GM23338 (cell line): ENCODE measurements at regions not wholly inside any gene's neighbourhood (a gene's known extent, or its start where the extent isn't known, plus 50 kb on each side); places are given as distances from the start of the nearest gene placed in this dataset.
"Not testable (repeated sequence)": the region's sequence is repeated elsewhere in the genome, so short reads cannot be mapped to it uniquely, and the experiment has no call there.

ENCODE experiments used
- CTCF ChIP-seq, 2 experiments: fragments of 200-600 bp in 1 of 2; sonication (generic) in 1 of 2; conservative IDR thresholded peaks; 2 replicates each; pipeline versions ENCODE4 v1.5.1 to v1.6.1; 2016 to 2017; ENCODE audit warnings: antibody characterized with exemption in 2 of 2, low read depth in 2 of 2, mild to moderate bottlenecking in 2 of 2, moderate library complexity in 1 of 2
- ETS1 ChIP-seq: IDR thresholded peaks from 2 replicates; pipeline ENCODE4 v1.6.1; 2016; ENCODE audit warnings: antibody characterized with exemption
- EZH2 ChIP-seq: fragments of 200-600 bp; sonication (generic); IDR thresholded peaks from one replicate; pipeline ENCODE4 v1.8.0; 2017; ENCODE audit warnings: antibody characterized with exemption, mild to moderate bottlenecking, low read depth; ENCODE audit not compliant: unreplicated experiment
- EZH2phosphoT487 ChIP-seq: fragments of 200-600 bp; sonication (generic); IDR thresholded peaks from one replicate; pipeline ENCODE4 v1.8.1; 2018; ENCODE audit warnings: antibody characterized with exemption; ENCODE audit not compliant: unreplicated experiment
- JUNB ChIP-seq: IDR thresholded peaks from one replicate; pipeline ENCODE4 v1.6.1; 2016; ENCODE audit warnings: antibody characterized with exemption; ENCODE audit not compliant: unreplicated experiment
- NANOG ChIP-seq: IDR thresholded peaks from 2 replicates; pipeline ENCODE4 v1.6.1; 2016; ENCODE audit warnings: antibody characterized with exemption, borderline replicate concordance
- REST ChIP-seq: IDR thresholded peaks from one replicate; pipeline ENCODE4 v1.6.1; 2018; ENCODE audit warnings: antibody characterized with exemption; ENCODE audit not compliant: unreplicated experiment
- ZNF331 ChIP-seq: fragments of 250-450 bp; sonication (Bioruptor Pico); IDR thresholded peaks from 2 replicates; pipeline ENCODE4 v1.5.0; 2020; ENCODE audit warnings: low read depth, mild to moderate bottlenecking, moderate library complexity

GRCh38 chr1:14361005-14361404 lies 237.5 kb upstream of the KAZN start:
- TF ChIP-seq CTCF (conservative IDR thresholded peaks at IDR 0.05; ENCODE audit: low read depth in 2 of 2); EZH2phosphoT487; REST; EZH2; NANOG; ETS1; ZNF331 (CRISPR knock-in tag); JUNB: not testable (repeated sequence)
